A549 (cell line): ENCODE measurements at regions not wholly inside any gene's neighbourhood (a gene's known extent, or its start where the extent isn't known, plus 50 kb on each side); places are given as distances from the start of the nearest gene placed in this dataset.

Experiments
- BCL3 ChIP-seq: fragments of >200 bp; sonication (Bioruptor Twin); formaldehyde crosslinking; IDR thresholded peaks from 3 replicates; pipeline ENCODE4 v1.6.1; 2016
- BHLHE40 ChIP-seq: IDR thresholded peaks from 2 replicates; pipeline ENCODE4 v1.6.1; 2012; ENCODE audit warnings: low read depth, low read length, inconsistent platforms
- CBX8 ChIP-seq: fragments of 200-600 bp; sonication (generic); IDR thresholded peaks from 2 replicates; pipeline ENCODE4 v1.6.1; 2016
- EP300 ChIP-seq, 2 experiments: fragments of >200 bp; sonication (Bioruptor Twin); formaldehyde crosslinking; IDR thresholded peaks; 2 replicates in 1 of 2; 3 replicates in 1 of 2; pipeline ENCODE4 v1.6.1; 2016 to 2017
- HDAC2 ChIP-seq: fragments of 200-600 bp; sonication (generic); IDR thresholded peaks from 2 replicates; pipeline ENCODE4 v1.6.1; 2016
- HOXB5 ChIP-seq: fragments of 250-450 bp; sonication (Bioruptor Pico); IDR thresholded peaks from 2 replicates; pipeline ENCODE4 v1.5.0; 2020; ENCODE audit warnings: mild to moderate bottlenecking, moderate library complexity
- POLR2A ChIP-seq: IDR thresholded peaks from 2 replicates; pipeline ENCODE4 v1.6.1; 2012; ENCODE audit warnings: mild to moderate bottlenecking, low read length
- POLR2AphosphoS2 ChIP-seq: conservative IDR thresholded peaks from 2 replicates; pipeline ENCODE4 v1.6.1; 2012; ENCODE audit warnings: low read length, improper control_type of control experiment, inconsistent platforms
- REST ChIP-seq: fragments of 200-600 bp; sonication (generic); IDR thresholded peaks from 2 replicates; pipeline ENCODE4 v1.6.1; 2016; ENCODE audit warnings: antibody characterized with exemption, mild to moderate bottlenecking, moderate library complexity
- TF ChIP-seq, protein P1 (sequence below): fragments of >200 bp; sonication (Bioruptor Twin); formaldehyde crosslinking; IDR thresholded peaks from 3 replicates; pipeline ENCODE4 v1.5.1; 2016

GRCh38 chr12:58172433-58173073 is 231.2 kb downstream of the ATP23 start:
- no peak for TF ChIP-seq REST
- no peak for TF ChIP-seq CBX8
- TF ChIP-seq, protein P1, sequence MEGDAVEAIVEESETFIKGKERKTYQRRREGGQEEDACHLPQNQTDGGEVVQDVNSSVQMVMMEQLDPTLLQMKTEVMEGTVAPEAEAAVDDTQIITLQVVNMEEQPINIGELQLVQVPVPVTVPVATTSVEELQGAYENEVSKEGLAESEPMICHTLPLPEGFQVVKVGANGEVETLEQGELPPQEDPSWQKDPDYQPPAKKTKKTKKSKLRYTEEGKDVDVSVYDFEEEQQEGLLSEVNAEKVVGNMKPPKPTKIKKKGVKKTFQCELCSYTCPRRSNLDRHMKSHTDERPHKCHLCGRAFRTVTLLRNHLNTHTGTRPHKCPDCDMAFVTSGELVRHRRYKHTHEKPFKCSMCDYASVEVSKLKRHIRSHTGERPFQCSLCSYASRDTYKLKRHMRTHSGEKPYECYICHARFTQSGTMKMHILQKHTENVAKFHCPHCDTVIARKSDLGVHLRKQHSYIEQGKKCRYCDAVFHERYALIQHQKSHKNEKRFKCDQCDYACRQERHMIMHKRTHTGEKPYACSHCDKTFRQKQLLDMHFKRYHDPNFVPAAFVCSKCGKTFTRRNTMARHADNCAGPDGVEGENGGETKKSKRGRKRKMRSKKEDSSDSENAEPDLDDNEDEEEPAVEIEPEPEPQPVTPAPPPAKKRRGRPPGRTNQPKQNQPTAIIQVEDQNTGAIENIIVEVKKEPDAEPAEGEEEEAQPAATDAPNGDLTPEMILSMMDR, result no peak
- no peak for TF ChIP-seq POLR2AphosphoS2
- no peak for TF ChIP-seq BHLHE40
- TF ChIP-seq HDAC2, result no peak
- no peak for TF ChIP-seq EP300 (IDR thresholded peaks at IDR 0.05)
- TF ChIP-seq BCL3, result no peak
- TF ChIP-seq HOXB5 (CRISPR knock-in tag), result no peak
- no peak for TF ChIP-seq POLR2A
